Small intestine (tissue), 7 donors: ENCODE measurements at regions not wholly inside any gene's neighbourhood (a gene's known extent, or its start where the extent isn't known, plus 50 kb on each side); places are given as distances from the start of the nearest gene placed in this dataset.

Experiments used
- DNase-seq, 2 donors: peaks; one replicate each; pipeline versions ENCODE4 v3.0.0 to v3.0.0-alpha.2; 2013
- FAIRE-seq: peaks from 2 replicates; lab custom pipeline; 2012; peaks lifted over from hg19 to GRCh38; lab: Jason Lieb, UNC
- H3K27ac ChIP-seq, 3 donors: one replicate each; pipeline ENCODE4 v1.5.1; 2013; ENCODE audit warnings: low read length in 2 of 3, mild to moderate bottlenecking in 2 of 3, control low read depth in 1 of 3, inconsistent platforms in 1 of 3, low read depth in 1 of 3, moderate library complexity in 1 of 3
- H3K27me3 ChIP-seq, 3 donors: one replicate each; pipeline ENCODE4 v1.6.1; 2013; ENCODE audit warnings: low read length in 3 of 3, inconsistent platforms in 1 of 3; ENCODE audit not compliant: control insufficient read depth in 3 of 3, insufficient read depth in 3 of 3
- H3K36me3 ChIP-seq, 3 donors: one replicate each; pipeline ENCODE4 v1.6.1; 2013; ENCODE audit warnings: low read length in 3 of 3, inconsistent platforms in 1 of 3, low read depth in 1 of 3, mild to moderate bottlenecking in 1 of 3, moderate library complexity in 1 of 3; ENCODE audit not compliant: control insufficient read depth in 3 of 3, insufficient read depth in 2 of 3
- H3K4me1 ChIP-seq, 3 donors: one replicate each; pipeline ENCODE4 v1.6.1; 2013; ENCODE audit warnings: low read length in 2 of 3, inconsistent platforms in 1 of 3, low read depth in 1 of 3, mild to moderate bottlenecking in 1 of 3, moderate library complexity in 1 of 3; ENCODE audit not compliant: control insufficient read depth in 3 of 3, insufficient read depth in 2 of 3
- H3K4me3 ChIP-seq, 3 donors: one replicate each; pipeline ENCODE4 v1.5.1; 2013; ENCODE audit warnings: low read length in 3 of 3, control low read depth in 1 of 3, inconsistent platforms in 1 of 3, low read depth in 1 of 3, mild to moderate bottlenecking in 1 of 3, moderate library complexity in 1 of 3
- H3K9me3 ChIP-seq, 2 donors: one replicate each; pipeline ENCODE4 v1.6.1; 2013; ENCODE audit warnings: low read depth in 1 of 2, low read length in 1 of 2; ENCODE audit not compliant: control insufficient read depth in 2 of 2, insufficient read depth in 1 of 2
- WGBS, 3 donors: extraction: QIAGEN DNeasy Blood & Tissue Kit; methylation state at CpG; one replicate each; pipeline ENCODE4 v1.1.7; 2013; 5-methylcytosine and 5-hydroxymethylcytosine counted together
- donor health status: healthy with polysubstance abuse.
- donor health status: control.
- donor health status: control.
- donor health status: Bipolar disorder and iron deficiency.
- donor health status: healthy.

GRCh38 chr3:148642214-148642613 lies 55.5 kb upstream of the AGTR1 start:
- Histone ChIP-seq H3K4me3 (no peak overlapping the region), H3K9me3 (no peaks in the 10 kb centered on the region), H3K4me1 (no peaks in the 10 kb centered on the region), H3K27ac (no peak overlapping the region), H3K36me3 (no peaks in the 10 kb centered on the region), H3K27me3 (no peaks in the 10 kb centered on the region)
- FAIRE-seq, result no peak
- no peak for DNase-seq

- FAIRE-seq (no peak), DNase-seq (no peak)
- Histone ChIP-seq H3K27me3 (no peaks in the 10 kb centered on the region), H3K36me3 (no peaks in the 10 kb centered on the region), H3K4me3 (no peak overlapping the region), H3K27ac (no peak overlapping the region), H3K9me3 (no peaks in the 10 kb centered on the region), H3K4me1 (no peaks in the 10 kb centered on the region)
- WGBS, 3 donors, result 62 to 78% (median 77%) methylated on average over 2 of the region's 2 CpGs
Observed at GRCh38 chr3:148642616-148643015, 55.1 kb upstream of the AGTR1 start.

GRCh38 chr3:148643389-148643840 lies 54.3 kb upstream of the AGTR1 start:
- FAIRE-seq, result no peak
- WGBS, 3 donors, result 53 to 77% (median 75%) methylated on average over 4 of the region's 4 CpGs

GRCh38 chr3:148646126-148646665 lies 51.5 kb upstream of the AGTR1 start:
- Histone ChIP-seq H3K4me1 (no peaks in the 10 kb centered on the region), H3K4me3 (no peak overlapping the region), H3K9me3 (no peaks in the 10 kb centered on the region), H3K27me3 (no peaks in the 10 kb centered on the region), H3K36me3 (no peaks in the 10 kb centered on the region), H3K27ac (no peak overlapping the region)
- FAIRE-seq (no peak), DNase-seq (no peak)
- WGBS, 3 donors, result 92 to 94% (median 94%) methylated on average over 4 of the region's 4 CpGs

More at GRCh38 chr3:148643389-148643840, 54.3 kb upstream of the AGTR1 start:
- H3K4me3 ChIP-seq, result no peak overlapping the region
- no peaks in the 10 kb centered on the region for H3K9me3 ChIP-seq
- DNase-seq, result no peak
- no peaks in the 10 kb centered on the region for H3K4me1 ChIP-seq
- H3K36me3 ChIP-seq, result no peaks in the 10 kb centered on the region
- no peaks in the 10 kb centered on the region for H3K27me3 ChIP-seq
- no peak overlapping the region for H3K27ac ChIP-seq
